CD4-positive, alpha-beta T cell treated with Interleukin-1 beta for 1 hour (primary cell): ENCODE measurements at regions not wholly inside any gene's neighbourhood (a gene's known extent, or its start where the extent isn't known, plus 50 kb on each side); places are given as distances from the start of the nearest gene placed in this dataset.
"Not testable (repeated sequence)": the region's sequence is repeated elsewhere in the genome, so short reads cannot be mapped to it uniquely, and the experiment has no call there.

Source experiments
- DNase-seq, 2 donors: peaks; one replicate each; pipeline ENCODE4 v3.0.0-alpha.2; 2020 to 2022

DNA sequence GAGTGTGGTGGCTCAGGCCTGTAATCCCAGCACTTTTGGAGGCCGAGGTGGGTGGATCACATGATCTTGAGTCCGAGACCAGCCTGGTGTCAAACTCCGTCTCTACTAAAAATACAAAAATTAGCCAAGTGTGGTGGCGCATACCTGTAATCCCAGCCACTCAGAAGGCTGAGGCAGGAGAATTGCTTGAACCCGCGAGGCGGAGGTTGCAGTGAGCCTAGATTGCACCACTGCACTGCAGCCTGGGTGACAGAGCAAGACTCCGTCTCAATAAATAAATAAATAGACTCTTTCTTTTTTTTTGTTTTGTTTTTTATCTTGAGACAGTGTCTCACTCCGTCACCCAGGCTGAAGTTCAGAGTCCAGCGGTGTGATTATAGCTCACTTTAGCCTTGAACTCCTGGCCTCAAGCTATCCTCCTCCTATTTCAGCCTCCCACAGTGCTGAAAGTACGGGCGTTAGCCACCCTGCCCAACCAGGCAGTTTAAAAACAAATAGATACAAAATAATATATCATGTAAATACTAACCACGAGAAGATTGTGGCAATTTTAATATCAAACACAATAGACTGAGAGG, 1158.0 kb upstream of the TMEFF2 start:
- DNase-seq: not testable (repeated sequence)

DNA sequence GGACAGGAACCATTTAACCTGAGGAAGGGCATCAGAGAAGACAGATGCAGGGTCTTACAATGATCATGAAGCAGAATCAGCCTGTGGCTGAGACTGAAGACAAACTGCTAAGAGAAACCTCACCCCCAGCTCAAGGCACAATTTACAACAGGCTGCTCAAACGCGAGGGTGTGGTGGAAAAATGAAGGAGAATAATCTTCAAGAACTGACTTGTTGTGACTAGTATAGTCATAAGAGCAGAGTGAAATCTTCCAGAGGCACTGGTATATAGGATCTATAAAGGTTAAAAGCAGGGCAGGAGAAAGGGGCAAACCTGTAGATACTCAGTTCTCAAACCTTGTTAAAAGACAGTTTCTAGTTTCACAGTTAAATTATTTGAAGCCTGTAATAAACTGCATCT, 1155.8 kb upstream of the TMEFF2 start:
- DNase-seq: no peak

DNA sequence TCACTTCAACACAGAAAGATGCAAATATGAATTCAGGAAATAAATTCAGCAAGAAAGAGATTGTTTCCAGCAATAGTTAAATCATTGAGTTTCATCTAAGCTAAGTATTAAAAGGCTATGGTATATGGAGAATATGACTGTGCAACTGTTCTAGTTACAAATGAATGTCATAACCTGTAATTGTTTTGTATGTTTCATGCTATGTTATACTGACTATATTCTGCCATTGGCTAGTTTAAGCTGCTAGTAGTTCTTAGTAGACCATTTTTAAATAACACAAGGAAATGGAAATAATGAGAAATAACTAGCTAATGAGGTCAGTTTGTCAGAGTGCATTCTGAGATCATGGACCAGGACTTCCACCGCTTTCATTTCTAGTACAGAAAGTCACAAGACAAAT, 1154.9 kb upstream of the TMEFF2 start:
- DNase-seq: no peak

DNA sequence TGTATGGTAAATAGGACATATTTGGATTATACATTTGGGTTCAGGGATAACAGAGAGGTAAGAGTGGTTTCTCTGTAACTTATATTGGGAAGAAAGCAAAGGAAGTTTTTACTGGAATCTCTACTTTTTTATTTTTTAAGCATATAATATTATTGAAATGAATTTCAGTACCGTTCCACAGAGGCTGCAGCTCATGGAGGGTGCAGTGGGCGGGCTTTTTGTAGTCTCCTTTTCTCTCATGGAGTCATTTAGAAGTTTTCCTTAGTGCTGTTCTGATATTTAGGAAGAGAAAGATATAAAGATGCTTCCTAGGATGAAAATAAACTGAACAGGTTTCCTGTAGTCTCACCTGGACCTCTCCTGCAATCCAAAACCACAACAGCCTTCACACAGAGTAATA, 1153.3 kb upstream of the TMEFF2 start:
- no peak for DNase-seq

DNA sequence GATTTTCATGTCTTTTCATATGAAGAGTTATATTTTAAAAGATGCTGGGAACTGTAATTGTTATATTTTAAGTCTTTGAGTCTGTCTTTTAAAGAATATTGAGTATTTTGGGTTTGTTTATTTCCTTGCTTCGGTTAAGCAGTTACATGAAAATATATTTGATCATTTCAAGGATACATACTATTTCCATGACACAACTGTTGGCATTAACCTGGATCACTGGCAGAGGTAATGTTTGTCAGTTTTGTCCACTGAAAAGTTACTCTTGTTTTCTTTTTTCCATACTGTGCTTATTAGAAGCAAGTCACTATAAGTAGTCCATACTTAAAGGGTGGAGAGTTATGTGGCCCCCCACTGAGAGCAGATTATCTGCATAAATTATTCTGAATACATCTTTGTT, 1142.0 kb upstream of the TMEFF2 start:
- no peak for DNase-seq

DNA sequence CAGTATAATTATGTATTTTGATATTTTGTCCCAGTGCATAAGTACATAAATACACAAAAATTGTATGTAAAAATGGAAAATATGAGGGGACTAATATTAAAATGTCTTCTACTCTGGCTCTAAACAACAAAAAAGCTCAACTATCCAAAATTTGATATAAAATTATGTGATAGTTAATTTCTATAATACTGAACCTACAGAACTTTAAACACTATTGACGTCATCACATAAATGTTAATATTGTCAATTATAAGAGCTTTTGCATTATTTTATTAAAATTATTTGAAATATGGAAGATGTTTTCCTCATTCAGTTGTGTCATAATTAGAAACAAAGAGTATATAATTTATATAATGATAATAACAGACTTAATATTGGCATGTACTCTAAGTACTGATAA, 1139.7 kb upstream of the TMEFF2 start:
- DNase-seq: no peak

DNA sequence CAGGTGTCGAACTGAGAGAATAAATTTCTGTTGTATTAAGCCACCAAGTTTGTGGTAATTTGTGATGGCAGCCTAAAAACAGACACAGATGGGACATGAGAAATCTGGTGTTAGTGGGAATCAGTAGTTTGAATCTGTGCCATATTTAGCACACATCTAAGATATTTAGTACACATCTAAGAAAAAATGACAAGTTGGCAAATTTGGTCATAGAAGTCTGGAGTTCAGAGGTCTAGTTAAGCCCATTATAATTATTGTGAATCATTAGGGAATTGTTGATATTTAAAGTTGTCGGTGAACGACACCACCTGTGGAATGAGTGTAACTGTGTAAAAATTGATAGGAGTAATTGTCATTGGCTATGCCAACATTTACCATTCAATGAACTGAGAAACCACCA, 1138.8 kb upstream of the TMEFF2 start:
- no peak for DNase-seq

DNA sequence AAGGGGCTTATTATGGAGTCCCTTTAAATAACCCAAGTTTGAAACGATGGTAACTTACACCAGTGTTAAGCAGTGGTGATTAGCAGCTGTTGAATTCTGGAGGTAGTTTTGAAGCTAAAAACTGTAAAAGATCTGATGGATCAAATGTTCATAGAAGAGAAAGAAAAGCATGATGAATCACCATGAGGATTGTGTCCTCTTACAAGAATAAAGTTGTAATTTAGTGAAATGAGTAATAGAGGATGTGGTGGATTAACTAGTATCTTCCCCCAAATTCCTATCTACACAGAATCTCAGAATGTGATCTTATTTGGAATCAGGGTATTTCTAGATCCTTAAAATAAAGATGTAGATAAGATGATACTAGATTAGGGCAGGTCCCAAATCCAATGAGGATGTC, 1138.2 kb upstream of the TMEFF2 start:
- no peak for DNase-seq

DNA sequence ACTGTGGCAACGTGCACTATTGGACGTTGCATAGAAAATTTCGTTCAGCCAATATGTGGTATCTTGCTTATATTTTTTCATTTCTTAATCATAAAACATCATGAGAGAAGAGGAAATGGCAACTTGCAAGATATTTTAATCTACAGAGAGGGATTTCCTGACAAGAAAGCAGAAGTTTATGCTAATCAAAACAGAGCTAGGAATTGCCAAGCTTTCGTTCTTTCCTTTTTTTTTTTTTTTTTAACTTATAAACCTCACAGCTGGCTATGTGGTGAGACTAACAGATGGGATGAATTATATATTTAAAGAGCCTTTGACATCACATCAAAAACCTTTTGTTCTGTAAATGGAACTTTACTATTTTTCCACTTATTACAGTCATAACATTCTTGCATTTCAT, 1136.9 kb upstream of the TMEFF2 start:
- DNase-seq: no peak

DNA sequence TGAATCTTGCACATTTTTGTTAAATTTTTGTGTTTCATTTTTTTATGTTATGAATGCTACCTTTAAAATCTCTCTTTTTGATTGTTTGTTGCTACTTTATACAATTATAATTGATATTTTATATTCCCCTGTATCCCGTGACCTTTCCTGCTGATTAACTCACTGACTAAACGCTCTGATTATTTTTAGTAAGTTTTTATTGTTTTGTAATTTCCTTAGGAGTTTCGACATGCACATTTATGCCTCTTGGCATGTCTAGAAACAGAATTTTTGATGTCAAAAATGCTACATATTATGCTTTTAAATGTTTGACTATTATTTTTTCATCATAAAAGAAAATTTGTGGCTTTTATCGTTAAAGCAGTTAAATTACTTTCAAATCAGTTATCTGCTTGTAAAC, 1131.6 kb upstream of the TMEFF2 start:
- no peak for DNase-seq

DNA sequence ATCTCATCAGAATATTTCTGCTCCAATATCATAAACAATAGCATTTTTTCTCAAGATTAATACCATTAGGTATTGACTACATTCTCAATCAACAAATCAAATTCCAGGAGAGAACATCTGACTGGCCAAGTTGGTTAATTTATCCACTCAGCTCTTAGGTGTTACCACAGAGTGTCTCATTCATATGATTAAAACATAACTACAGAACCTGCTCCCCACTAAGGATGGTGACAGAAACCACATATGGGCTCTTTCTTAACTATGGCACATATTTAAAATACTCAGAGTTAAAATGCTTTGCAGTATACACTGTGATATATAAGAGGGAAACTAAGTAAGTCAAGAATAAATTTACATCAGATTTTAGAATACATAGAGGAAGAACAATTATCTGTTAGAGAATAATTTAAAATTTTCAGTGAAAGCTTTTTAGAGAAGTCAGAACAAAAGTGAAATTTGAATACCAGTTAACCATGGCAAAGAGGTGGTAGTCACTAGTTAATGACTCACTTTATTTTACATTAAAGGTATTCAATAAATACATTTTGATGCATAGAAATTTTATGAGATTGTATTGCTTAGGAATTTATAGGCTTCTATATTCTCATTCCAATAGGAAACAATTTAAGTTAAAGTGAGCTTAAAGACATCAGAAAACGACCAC, 1120.8 kb upstream of the TMEFF2 start:
- DNase-seq: no peak

DNA sequence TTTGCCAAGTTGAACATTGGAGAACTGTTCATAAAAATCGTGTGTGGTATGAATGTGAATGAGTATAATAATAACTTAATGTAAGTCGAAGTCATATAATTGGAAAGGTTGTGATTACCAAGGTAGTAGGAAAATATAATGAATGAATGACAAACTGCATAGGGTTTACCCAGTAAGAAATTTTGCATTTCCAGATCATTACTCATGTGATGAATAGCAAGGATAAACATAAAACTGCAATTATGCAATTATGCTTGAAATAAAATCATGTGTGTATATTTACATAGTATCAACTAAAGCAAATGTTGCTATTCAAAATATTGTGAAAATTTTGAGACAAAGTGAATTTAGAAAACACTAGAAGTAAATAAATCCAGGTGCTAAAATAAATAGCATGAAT, 1108.7 kb upstream of the TMEFF2 start:
- no peak for DNase-seq

DNA sequence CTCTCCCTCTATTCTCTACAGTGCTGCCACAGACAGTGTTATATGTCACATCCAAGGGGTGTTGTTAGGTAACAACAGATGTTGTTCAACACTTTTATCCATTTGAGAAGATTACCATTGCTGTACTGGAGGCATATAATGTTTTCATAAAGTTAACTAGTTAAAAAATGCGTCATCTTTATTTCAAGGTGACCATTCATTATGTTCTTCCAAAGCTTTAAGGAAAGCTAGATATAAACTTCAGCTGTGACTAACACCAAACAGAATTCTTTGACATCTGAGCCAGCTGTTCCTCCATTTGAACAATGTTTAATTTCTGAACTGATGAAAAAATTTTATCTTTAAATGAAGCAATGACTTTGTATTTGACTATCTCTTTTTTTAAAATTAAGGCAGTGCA, 1099.6 kb upstream of the TMEFF2 start:
- no peak for DNase-seq

DNA sequence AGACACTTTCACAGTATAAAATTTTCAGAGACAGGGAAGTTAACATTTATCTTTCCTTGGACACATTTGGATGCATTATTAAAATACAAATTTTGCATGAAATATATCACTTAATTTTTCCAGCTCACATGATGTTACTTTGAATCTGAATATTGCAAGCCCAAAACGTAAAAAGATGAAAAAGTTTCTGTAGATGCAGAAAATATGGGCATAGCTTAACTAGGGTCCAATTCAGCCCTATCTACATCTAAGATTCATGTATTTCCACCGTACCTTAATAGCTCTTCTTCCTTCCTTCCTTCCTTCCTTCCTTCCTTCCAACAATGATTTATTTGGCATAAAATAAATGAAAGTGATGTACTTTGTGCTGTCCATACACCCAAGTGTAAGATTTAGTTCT, 1084.6 kb upstream of the TMEFF2 start:
- DNase-seq: no peak

DNA sequence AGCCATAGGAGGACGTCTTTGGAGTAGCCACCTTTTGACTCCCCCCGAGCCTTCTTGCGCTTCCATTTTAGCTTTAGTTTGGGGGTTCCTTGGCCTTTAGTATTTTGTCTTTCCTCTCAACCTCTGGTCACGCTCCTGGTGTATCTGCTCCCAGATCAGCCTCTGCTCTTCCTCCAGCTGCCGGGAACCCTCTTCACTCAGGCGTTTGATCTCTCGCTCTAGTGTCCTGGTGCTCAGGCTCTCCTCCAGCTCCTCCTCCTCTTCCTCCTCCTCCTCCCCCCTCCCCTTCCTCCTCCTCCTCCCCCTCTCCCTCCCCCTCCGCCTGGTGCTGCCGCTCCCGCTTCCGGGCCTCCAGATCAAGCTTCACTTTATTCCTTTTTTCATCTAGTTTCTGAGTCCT, 1082.3 kb upstream of the TMEFF2 start:
- DNase-seq: no peak

DNA sequence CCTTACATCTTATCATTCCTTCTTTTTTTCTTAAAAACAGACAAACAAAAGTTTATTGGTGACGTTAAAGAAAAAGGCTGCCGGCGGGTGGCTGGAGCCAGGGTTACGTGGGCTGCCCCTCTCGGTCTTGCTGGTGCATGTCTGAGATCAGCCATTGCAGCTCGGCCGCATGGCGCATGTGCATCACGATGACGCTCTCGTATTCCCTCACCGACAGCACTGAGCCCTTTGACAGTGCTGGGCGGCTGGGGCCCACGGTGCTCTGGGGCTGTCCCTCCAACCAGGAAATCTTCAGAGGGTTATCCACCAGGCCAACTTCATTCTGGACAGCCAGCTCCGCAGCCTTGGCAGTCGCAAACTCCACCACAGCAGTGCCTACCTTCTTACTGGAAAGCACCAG, 1081.8 kb upstream of the TMEFF2 start:
- DNase-seq: no peak

DNA sequence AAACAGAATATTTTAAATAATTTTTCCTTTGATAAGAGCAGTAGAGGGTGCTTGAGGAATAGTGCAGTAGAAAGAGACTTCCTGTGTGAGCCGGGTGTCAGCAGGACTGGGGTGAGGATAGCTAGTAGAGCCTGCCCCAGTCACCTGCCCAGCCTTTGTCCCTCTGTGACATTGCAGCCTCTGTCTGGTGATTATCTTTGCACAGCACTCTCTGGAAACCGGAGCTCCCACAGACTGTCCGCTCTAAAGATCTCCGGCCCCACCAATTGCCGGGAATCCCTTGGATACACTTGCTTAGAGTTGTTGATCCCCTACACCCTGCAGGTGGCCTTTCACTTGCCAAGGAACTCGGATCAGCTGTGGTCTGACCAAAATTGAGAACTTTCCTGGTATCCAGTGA, 1081.3 kb upstream of the TMEFF2 start:
- no peak for DNase-seq

DNA sequence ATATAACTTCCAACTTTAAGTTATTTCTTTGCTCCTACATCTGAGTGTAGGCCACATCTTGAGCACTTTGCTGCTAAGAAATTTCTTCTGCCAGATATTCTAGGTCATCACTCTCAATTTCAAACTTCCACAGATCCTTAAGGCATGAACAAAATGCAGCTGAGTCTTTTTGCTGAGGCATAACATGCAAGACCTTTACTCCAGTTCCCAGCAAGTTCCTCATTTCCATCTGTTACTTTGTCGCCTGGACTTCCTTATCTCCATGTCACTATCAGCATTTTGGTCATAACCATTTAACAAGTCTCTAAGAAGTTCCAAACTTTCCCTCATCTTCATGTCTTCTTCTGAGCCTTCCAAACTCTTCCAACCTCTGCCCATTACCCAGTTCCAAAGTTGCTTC, 1077.3 kb upstream of the TMEFF2 start:
- DNase-seq: no peak

DNA sequence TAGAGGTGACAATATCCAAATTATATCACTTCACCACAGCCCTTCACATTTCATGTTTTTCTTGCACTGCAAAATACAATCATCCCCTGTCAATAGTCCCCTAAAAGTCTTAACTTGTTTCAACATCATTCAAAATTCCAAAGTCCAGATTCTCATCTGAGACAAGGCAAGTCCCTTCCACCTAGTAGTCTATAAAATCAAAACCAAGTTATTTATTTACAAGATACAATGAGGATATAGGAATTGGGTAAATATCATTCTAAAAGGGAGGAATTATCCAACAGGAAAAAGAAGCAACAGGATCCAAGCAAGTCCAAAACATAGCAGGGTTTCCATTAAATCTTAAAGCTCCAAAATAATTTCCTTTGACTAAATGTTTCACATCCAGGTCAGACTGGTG, 1076.1 kb upstream of the TMEFF2 start:
- no peak for DNase-seq

DNA sequence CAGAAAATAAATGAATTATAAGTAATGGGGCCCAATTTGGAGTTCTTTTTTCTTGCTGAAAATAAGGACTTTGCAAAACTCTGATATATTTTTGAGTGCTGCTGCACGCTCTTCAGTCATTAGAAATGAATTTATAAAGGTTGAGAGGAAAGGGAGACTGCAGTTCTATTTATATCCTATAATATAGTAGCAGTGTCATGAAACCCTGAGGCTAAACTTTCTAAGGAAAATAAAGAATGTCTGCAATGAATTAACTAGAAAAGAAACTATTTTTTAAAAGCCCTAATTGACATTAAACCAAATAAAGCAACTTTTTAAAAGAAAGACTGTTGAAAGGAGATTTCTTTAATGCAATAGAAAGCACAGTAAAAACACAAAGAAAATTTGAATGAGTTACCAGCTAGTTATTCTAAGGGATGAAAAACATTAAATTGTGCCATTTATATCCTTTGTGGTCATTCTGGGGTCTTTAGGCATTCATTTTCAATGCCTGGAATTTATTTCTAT, 1072.8 kb upstream of the TMEFF2 start:
- DNase-seq: no peak

DNA sequence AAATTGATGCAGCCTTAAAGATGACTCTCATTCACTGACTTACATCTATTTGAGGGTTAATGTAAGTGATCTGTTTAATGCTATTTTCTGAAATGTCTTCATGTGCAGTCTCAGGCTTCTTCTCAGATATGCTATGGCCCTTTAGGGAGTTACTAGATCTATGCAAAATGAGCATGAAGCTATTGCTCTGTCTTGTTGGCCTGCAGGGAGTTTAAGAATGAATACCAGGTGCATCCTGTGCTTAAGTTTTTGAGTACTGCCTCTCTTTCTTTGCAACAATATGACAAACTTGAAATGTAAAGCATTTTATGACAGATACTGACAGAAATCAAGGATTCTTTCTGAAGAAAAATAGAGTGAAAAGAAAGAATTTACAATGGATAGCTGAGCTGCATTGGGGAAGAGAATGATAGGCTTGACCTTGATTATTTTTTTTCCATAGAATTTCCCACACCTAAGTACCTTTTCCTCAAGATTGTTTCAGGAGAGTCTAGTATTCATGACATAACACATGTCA, 1058.3 kb upstream of the TMEFF2 start:
- no peak for DNase-seq

DNA sequence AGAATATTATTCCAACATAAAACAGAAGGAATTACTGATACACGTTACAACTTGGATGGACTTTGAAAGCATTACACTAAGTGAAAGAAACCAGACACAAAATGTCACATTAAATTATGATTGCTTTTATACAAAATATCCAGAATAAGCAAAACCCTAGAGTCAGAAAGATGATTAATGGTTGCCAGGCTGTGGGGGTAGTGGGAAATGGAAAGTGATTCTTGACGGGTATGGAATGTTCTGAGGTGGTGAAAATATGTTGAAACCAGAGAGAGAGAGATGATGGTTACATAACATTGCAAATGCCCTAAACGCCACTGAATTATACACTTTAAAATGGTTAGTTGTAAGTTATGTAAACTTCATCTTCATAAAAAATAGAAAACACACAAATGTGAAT, 1057.2 kb upstream of the TMEFF2 start:
- no peak for DNase-seq

DNA sequence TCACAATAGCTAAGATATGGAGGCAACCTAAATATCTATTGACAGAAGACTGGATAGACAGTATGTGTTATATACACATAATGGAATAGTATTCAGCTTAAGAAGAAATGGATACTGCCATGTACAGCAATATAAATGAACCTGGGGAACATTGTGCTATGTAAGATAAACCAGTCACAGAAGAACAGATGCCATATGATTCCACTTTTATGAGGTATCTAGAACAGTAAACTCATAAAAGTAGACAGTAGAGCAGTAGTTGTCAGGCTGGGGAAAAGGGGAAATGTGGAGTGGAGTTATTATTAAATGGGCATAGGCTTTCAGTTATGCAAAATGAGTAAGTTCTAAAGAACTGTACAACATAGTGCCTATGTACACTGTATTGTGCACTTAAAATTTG, 1055.7 kb upstream of the TMEFF2 start:
- DNase-seq: no peak

DNA sequence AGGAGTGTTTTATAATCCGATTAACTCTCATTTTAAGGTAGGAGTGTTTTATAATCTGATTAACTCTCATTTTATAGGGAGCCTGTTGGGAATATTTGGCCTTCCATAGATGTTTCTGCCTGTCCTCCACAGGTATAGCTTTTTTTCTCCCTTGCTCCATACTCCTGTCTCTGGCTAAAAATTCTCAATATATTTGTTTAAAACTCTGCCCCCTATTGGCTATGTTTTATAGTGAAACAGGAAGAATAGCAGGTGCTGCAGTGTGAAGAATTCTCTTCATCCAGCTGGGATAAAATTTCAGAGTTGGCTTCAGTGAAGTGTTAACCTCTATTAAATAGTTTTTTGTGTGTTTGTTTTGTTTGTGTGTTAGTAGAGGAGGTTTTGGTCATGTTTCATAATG, 1046.0 kb upstream of the TMEFF2 start:
- DNase-seq: no peak

DNA sequence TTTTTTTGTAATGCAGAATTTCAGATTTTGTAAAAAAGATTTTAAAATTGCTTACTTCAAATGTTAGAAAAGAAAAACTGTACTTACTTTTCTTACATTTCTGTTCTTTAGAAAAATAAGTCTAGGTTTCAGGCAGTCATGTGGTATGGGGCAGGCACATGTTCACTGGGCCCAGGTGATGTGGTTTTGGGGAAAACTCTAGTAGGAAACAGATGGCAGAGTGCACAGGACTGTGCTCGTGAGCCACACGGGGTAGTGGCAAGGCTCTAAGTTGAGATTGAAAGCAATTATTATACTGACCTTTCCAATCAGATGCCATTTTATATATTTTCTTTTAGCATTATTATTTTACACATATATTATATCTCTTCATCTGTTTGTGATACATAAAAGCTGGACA, 1036.9 kb upstream of the TMEFF2 start:
- no peak for DNase-seq
